ENCODE measurements at regions not wholly inside any gene's neighbourhood (a gene's known extent, or its start where the extent isn't known, plus 50 kb on each side); places are given as distances from the start of the nearest gene placed in this dataset.

DNA sequence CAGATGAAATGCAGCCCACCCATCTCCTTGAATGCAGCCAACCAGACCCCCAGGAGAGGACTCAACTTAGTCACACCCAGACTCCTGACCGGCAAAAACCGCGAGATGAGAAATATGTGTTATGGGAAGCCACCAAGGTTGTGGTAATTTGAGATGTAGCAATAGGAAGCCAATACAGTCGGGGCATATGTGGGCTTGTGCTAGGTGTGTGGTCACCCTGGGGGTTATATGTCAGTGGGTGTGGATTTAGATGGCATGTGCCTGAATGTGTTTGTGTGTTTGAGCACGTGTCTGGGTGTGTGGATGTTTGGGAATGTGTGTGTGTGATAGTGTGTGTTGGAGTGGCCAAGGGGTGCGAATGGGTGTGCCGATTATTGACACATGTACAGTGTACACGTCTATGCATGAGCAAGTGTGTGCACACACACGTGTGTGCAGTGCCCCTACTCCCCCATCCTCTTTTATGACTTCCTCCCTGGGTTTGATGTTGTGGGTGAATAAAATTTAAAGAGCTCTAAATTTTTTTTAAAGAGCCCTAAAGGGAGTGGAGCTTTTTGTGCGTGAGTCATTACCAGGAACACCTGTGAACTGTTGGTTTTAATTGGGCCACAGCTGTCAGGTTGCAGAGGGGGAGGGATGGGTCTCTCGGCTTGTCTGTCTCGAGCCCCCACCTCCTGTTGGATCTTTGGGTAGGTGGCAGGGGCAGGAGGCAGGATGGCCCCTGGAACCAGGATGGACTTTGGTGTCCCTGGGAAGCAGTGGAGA lies 86.8 kb downstream of the LHX2 start:
- Histone ChIP-seq H4K8ac (ENCODE audit: low read depth, low read length) (no peak overlapping the region), H3K4me3 (ENCODE audit: low read length in 2 of 2) (no peak overlapping the region), H3K14ac (ENCODE audit: low read length) (peak overlapping the region; percentile 9), H3K36me3 (replicated peaks in 1 of 2; ENCODE audit: control insufficient read depth in 2 of 2, insufficient read depth in 2 of 2, low read length in 2 of 2) (no peaks in the 10 kb centered on the region), H2BK15ac (ENCODE audit: low read length) (no peak overlapping the region), H2BK5ac (ENCODE audit: low read length) (no peak overlapping the region), H3K23ac (ENCODE audit: low read depth, low read length, poor library complexity) (no peak overlapping the region), H2AK5ac (ENCODE audit: low read depth, low read length) (no peak overlapping the region), H3K27ac (replicated peaks; ENCODE audit: low read length) (no peak overlapping the region), H4K91ac (ENCODE audit: low read depth, low read length, poor library complexity) (no peak overlapping the region), H3K4ac (ENCODE audit: low read length) (no peak overlapping the region), H2AFZ (ENCODE audit: low read length) (no peak overlapping the region), H2BK120ac (ENCODE audit: low read depth, low read length) (no peak overlapping the region), H3K4me2 (ENCODE audit: insufficient read depth, low read length, poor library complexity, severe bottlenecking) (no peak overlapping the region), H3K4me1 (ENCODE audit: control insufficient read depth in 2 of 2, insufficient read depth in 1 of 2, low read depth in 1 of 2, low read length in 2 of 2) (peaks cover 0 to 5% of the 10 kb centered on the region in 2 donors), H3K18ac (ENCODE audit: low read length) (peak overlapping the region; percentile 5), H2BK12ac (ENCODE audit: low read length) (no peak overlapping the region), H3K79me1 (ENCODE audit: low read depth, low read length) (peaks cover 3% of the 10 kb centered on the region), H3K9ac (ENCODE audit: low read depth, low read length, poor library complexity) (no peak overlapping the region), H3K9me3 (replicated peaks in 1 of 2; ENCODE audit: control insufficient read depth in 2 of 2, insufficient read depth in 1 of 2, low read depth in 1 of 2, low read length in 2 of 2) (peaks cover 0 to 2% of the 10 kb centered on the region in 2 donors), H3K27me3 (ENCODE audit: control insufficient read depth in 3 of 3, insufficient read depth in 3 of 3, low read depth in 1 of 3, low read length in 3 of 3) (peaks cover 0 to 13% (median 0%) of the 10 kb centered on the region in 3 experiments)
- no peak for DNase-seq (ENCODE audit: low spot score)
- no CpG with 5 or more reads among the region's 12 CpGs for WGBS, 2 donors (ENCODE audit: extremely low coverage in 2 of 2, insufficient read length in 2 of 2, insufficient replicate concordance in 1 of 2)

DNA sequence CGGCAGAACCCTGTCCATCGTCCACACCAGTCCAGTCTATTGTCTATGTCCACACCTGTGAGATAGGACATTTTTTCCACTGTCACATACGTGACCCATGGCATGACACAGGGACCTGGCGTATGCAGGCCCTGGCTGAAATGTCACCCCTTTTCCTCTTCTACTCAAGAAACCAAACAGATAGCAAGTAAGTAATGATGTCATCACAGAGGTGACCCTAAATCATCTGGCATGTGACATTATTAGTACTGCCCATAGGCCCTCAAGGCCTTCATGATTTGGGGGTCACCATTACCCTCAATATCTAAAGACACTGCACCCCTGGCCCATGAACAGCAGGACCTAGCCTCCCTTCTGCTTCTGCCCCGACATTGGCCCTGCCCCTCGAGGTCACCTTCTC lies 88.3 kb downstream of the LHX2 start:
- Histone ChIP-seq H3K18ac (ENCODE audit: low read length) (no peak overlapping the region), H2BK5ac (ENCODE audit: low read length) (peak overlapping the region; percentile 58), H3K9ac (ENCODE audit: low read depth, low read length, poor library complexity) (no peak overlapping the region), H3K9me3 (replicated peaks in 1 of 2; ENCODE audit: control insufficient read depth in 2 of 2, insufficient read depth in 1 of 2, low read depth in 1 of 2, low read length in 2 of 2) (peaks cover 0 to 2% of the 10 kb centered on the region in 2 donors), H3K4me1 (ENCODE audit: control insufficient read depth in 2 of 2, insufficient read depth in 1 of 2, low read depth in 1 of 2, low read length in 2 of 2) (peaks cover 0 to 5% of the 10 kb centered on the region in 2 donors), H4K8ac (ENCODE audit: low read depth, low read length) (no peak overlapping the region), H3K36me3 (replicated peaks in 1 of 2; ENCODE audit: control insufficient read depth in 2 of 2, insufficient read depth in 2 of 2, low read length in 2 of 2) (no peaks in the 10 kb centered on the region), H3K79me1 (ENCODE audit: low read depth, low read length) (peaks cover 3% of the 10 kb centered on the region), H2BK120ac (ENCODE audit: low read depth, low read length) (no peak overlapping the region), H2AFZ (ENCODE audit: low read length) (no peak overlapping the region), H4K91ac (ENCODE audit: low read depth, low read length, poor library complexity) (no peak overlapping the region), H3K4me3 (ENCODE audit: low read length in 2 of 2) (no peak overlapping the region), H3K27me3 (ENCODE audit: control insufficient read depth in 3 of 3, insufficient read depth in 3 of 3, low read depth in 1 of 3, low read length in 3 of 3) (peaks cover 0 to 13% (median 0%) of the 10 kb centered on the region in 3 experiments), H2BK15ac (ENCODE audit: low read length) (no peak overlapping the region), H3K27ac (replicated peaks; ENCODE audit: low read length) (no peak overlapping the region), H3K14ac (ENCODE audit: low read length) (no peak overlapping the region), H3K4me2 (ENCODE audit: insufficient read depth, low read length, poor library complexity, severe bottlenecking) (no peak overlapping the region), H3K23ac (ENCODE audit: low read depth, low read length, poor library complexity) (no peak overlapping the region), H2BK12ac (ENCODE audit: low read length) (no peak overlapping the region), H2AK5ac (ENCODE audit: low read depth, low read length) (peak overlapping the region; percentile 2), H3K4ac (ENCODE audit: low read length) (no peak overlapping the region)
- no peak for DNase-seq (ENCODE audit: low spot score)
- no CpG with 5 or more reads among the region's 6 CpGs for WGBS, 2 donors (ENCODE audit: extremely low coverage in 2 of 2, insufficient read length in 2 of 2, insufficient replicate concordance in 1 of 2)

DNA sequence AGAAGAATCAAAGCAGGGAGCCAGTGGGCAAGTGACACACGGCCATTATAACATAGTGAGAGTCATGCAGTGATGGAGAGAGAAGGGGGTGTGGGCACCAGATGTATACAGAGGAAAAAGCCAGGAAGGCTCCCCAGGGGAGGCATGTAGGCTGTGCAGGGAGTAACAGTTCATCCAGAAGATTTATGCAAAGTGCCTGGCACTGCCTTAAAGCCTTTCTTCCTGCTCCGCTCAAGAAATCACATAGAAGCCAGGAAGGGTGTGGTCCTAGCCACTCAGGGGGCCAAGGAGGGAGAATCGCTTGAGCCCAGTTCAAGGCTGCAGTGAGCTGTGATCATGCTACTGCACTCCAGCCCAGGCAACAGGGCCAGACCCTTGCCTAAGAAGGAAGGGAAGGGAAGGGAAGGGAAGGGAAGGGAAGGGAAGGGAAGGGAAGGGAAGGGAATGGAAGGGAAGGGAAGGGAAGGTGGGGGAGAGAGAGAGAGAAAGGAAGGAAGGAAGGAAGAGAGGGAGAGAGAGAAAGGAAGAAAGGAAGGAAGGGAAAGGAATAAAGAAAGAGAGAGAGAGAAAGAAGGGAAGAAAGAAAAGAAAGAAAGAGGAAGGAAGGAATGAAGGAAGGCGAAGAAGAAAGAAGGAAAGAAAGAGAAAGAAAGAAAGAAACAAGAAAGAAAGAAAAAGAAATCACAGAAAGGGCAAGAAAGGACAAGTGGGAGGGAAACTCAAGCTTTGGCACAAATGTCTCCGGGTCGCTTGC lies 89.8 kb downstream of the LHX2 start:
- no peak overlapping the region for H3K4me3 ChIP-seq (ENCODE audit: low read length in 2 of 2)
- H2BK120ac ChIP-seq (ENCODE audit: low read depth, low read length), result no peak overlapping the region
- no peak overlapping the region for H3K9ac ChIP-seq (ENCODE audit: low read depth, low read length, poor library complexity)
- no peak for DNase-seq (ENCODE audit: low spot score)
- no peak overlapping the region for H4K8ac ChIP-seq (ENCODE audit: low read depth, low read length)
- peaks cover 3% of the 10 kb centered on the region for H3K79me1 ChIP-seq (ENCODE audit: low read depth, low read length)
- H2BK12ac ChIP-seq (ENCODE audit: low read length), result no peak overlapping the region
- WGBS, 2 donors (ENCODE audit: extremely low coverage in 2 of 2, insufficient read length in 2 of 2, insufficient replicate concordance in 1 of 2), result no CpG with 5 or more reads among the region's 6 CpGs
- H3K23ac ChIP-seq (ENCODE audit: low read depth, low read length, poor library complexity), result no peak overlapping the region
- no peak overlapping the region for H2BK15ac ChIP-seq (ENCODE audit: low read length)
- H3K27ac ChIP-seq (replicated peaks; ENCODE audit: low read length), result no peak overlapping the region
- H3K18ac ChIP-seq (ENCODE audit: low read length), result no peak overlapping the region
- no peak overlapping the region for H4K91ac ChIP-seq (ENCODE audit: low read depth, low read length, poor library complexity)
- H3K4me1 ChIP-seq (ENCODE audit: control insufficient read depth in 2 of 2, insufficient read depth in 1 of 2, low read depth in 1 of 2, low read length in 2 of 2), result peaks cover 0 to 5% of the 10 kb centered on the region in 2 donors
- no peak overlapping the region for H2BK5ac ChIP-seq (ENCODE audit: low read length)
- H3K9me3 ChIP-seq (replicated peaks in 1 of 2; ENCODE audit: control insufficient read depth in 2 of 2, insufficient read depth in 1 of 2, low read depth in 1 of 2, low read length in 2 of 2), result peaks cover 0 to 2% of the 10 kb centered on the region in 2 donors
- no peak overlapping the region for H3K4ac ChIP-seq (ENCODE audit: low read length)
- H2AFZ ChIP-seq (ENCODE audit: low read length), result no peak overlapping the region
- H3K14ac ChIP-seq (ENCODE audit: low read length), result no peak overlapping the region
- H3K27me3 ChIP-seq (ENCODE audit: control insufficient read depth in 3 of 3, insufficient read depth in 3 of 3, low read depth in 1 of 3, low read length in 3 of 3), result peaks cover 0 to 16% (median 0%) of the 10 kb centered on the region in 3 experiments
- no peak overlapping the region for H2AK5ac ChIP-seq (ENCODE audit: low read depth, low read length)
- no peak overlapping the region for H3K4me2 ChIP-seq (ENCODE audit: insufficient read depth, low read length, poor library complexity, severe bottlenecking)
- H3K36me3 ChIP-seq (replicated peaks in 1 of 2; ENCODE audit: control insufficient read depth in 2 of 2, insufficient read depth in 2 of 2, low read length in 2 of 2), result no peaks in the 10 kb centered on the region

DNA sequence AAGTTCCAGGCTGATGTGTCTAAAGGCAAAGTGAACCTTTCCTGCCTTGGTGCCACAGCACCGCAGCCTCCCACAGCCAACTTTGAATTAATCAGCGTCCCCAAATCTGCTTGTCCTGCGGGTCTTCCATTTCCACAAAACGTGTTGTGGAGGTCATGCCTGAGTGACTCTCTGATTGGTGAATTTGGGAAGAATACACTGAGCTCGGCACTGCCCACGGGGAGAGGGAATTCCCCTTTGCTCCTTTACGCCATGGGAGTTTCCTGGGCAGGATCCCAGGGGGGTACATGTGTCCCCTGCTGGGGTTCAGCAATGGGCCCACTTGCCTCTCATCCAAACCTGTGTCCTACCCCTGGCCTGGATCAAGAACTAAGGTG lies 90.4 kb downstream of the LHX2 start:
- H3K23ac ChIP-seq (ENCODE audit: low read depth, low read length, poor library complexity), result no peak overlapping the region
- H3K4me1 ChIP-seq (ENCODE audit: control insufficient read depth in 2 of 2, insufficient read depth in 1 of 2, low read depth in 1 of 2, low read length in 2 of 2), result peaks cover 0 to 5% of the 10 kb centered on the region in 2 donors
- no peak overlapping the region for H3K14ac ChIP-seq (ENCODE audit: low read length)
- H4K91ac ChIP-seq (ENCODE audit: low read depth, low read length, poor library complexity), result no peak overlapping the region
- no peak for DNase-seq (ENCODE audit: low spot score)
- H3K9me3 ChIP-seq (replicated peaks in 1 of 2; ENCODE audit: control insufficient read depth in 2 of 2, insufficient read depth in 1 of 2, low read depth in 1 of 2, low read length in 2 of 2), result peaks cover 0 to 2% of the 10 kb centered on the region in 2 donors
- H2AK5ac ChIP-seq (ENCODE audit: low read depth, low read length), result no peak overlapping the region
- H3K4ac ChIP-seq (ENCODE audit: low read length), result no peak overlapping the region
- no CpG with 5 or more reads among the region's 7 CpGs for WGBS, 2 donors (ENCODE audit: extremely low coverage in 2 of 2, insufficient read length in 2 of 2, insufficient replicate concordance in 1 of 2)
- H3K27ac ChIP-seq (replicated peaks; ENCODE audit: low read length), result no peak overlapping the region
- no peak overlapping the region for H2BK12ac ChIP-seq (ENCODE audit: low read length)
- H2BK120ac ChIP-seq (ENCODE audit: low read depth, low read length), result no peak overlapping the region
- H2BK15ac ChIP-seq (ENCODE audit: low read length), result no peak overlapping the region
- no peak overlapping the region for H2AFZ ChIP-seq (ENCODE audit: low read length)
- no peak overlapping the region for H3K4me2 ChIP-seq (ENCODE audit: insufficient read depth, low read length, poor library complexity, severe bottlenecking)
- no peak overlapping the region for H3K4me3 ChIP-seq (ENCODE audit: low read length in 2 of 2)
- H3K9ac ChIP-seq (ENCODE audit: low read depth, low read length, poor library complexity), result no peak overlapping the region
- no peak overlapping the region for H3K18ac ChIP-seq (ENCODE audit: low read length)
- no peak overlapping the region for H4K8ac ChIP-seq (ENCODE audit: low read depth, low read length)
- peaks cover 3% of the 10 kb centered on the region for H3K79me1 ChIP-seq (ENCODE audit: low read depth, low read length)
- no peaks in the 10 kb centered on the region for H3K36me3 ChIP-seq (replicated peaks in 1 of 2; ENCODE audit: control insufficient read depth in 2 of 2, insufficient read depth in 2 of 2, low read length in 2 of 2)
- H3K27me3 ChIP-seq (ENCODE audit: control insufficient read depth in 3 of 3, insufficient read depth in 3 of 3, low read depth in 1 of 3, low read length in 3 of 3), result peaks cover 0 to 16% (median 0%) of the 10 kb centered on the region in 3 experiments
- no peak overlapping the region for H2BK5ac ChIP-seq (ENCODE audit: low read length)

Data from neuronal stem cell (in vitro differentiated cells).